Muscle of leg (tissue), 3 donors: ENCODE measurements at regions not wholly inside any gene's neighbourhood (a gene's known extent, or its start where the extent isn't known, plus 50 kb on each side); places are given as distances from the start of the nearest gene placed in this dataset.
"Not testable (repeated sequence)": the region's sequence is repeated elsewhere in the genome, so short reads cannot be mapped to it uniquely, and the experiment has no call there.

ENCODE experiments used
- DNase-seq: peaks from one replicate; pipeline ENCODE4 v3.0.0; 2013
- H3K27ac ChIP-seq: one replicate; pipeline ENCODE4 v1.5.1; 2013; ENCODE audit warnings: mild to moderate bottlenecking, low read length, control low read depth
- H3K27me3 ChIP-seq: one replicate; pipeline ENCODE4 v1.6.1; 2013; ENCODE audit warnings: low read length; ENCODE audit not compliant: control insufficient read depth, insufficient read depth
- H3K36me3 ChIP-seq: one replicate; pipeline ENCODE4 v1.6.1; 2013; ENCODE audit warnings: low read length; ENCODE audit not compliant: control insufficient read depth, insufficient read depth
- H3K4me1 ChIP-seq: one replicate; pipeline ENCODE4 v1.6.1; 2013; ENCODE audit warnings: low read length; ENCODE audit not compliant: control insufficient read depth, insufficient read depth
- H3K4me3 ChIP-seq: one replicate; pipeline ENCODE4 v1.5.1; 2013; ENCODE audit warnings: low read length, control low read depth
- H3K9me3 ChIP-seq: replicated peaks from 2 replicates; pipeline ENCODE4 v1.6.1; 2013; ENCODE audit warnings: low read depth, low read length; ENCODE audit not compliant: control insufficient read depth
- WGBS: methylation state at CpG from one replicate; pipeline ENCODE4 v1.1.5; 2013; ENCODE audit warnings: missing lambda C conversion rate; ENCODE audit not compliant: insufficient coverage; 5-methylcytosine and 5-hydroxymethylcytosine counted together

DNA sequence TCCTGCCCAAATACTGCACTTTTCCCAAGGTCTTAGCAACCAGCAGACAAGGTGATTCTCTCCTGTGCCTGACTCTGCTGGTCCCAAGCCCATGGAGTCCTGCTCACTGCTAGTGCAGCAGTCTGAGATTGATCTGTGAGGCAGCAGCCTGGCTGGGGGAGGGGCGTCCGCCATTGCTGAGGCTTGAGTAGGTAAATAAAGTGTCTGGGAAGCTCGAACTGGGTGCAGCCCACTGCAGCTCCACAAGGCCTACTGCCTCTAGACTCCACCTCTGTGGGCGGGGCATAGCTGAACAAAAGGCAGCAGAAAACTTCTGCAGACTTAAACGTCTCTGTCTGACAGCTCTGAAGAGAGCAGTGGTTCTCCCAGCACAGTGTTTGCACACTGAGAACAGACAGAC is 258.7 kb downstream of the ABCC12 start:
- not testable (repeated sequence) for H3K4me1 ChIP-seq, H3K9me3 ChIP-seq, H3K27me3 ChIP-seq, H3K4me3 ChIP-seq, H3K36me3 ChIP-seq, H3K27ac ChIP-seq, DNase-seq
- 17% methylated on average over 3 of the region's 5 CpGs for WGBS

GRCh38 chr16:47895146-47895545 is 260.6 kb downstream of the ABCC12 start:
- Histone ChIP-seq H3K9me3 (no peaks in the 10 kb centered on the region), H3K4me3 (no peak overlapping the region), H3K36me3 (no peaks in the 10 kb centered on the region), H3K27me3 (no peaks in the 10 kb centered on the region), H3K4me1 (no peaks in the 10 kb centered on the region), H3K27ac (no peak overlapping the region)
- 95% methylated on average over 4 of the region's 10 CpGs for WGBS
- no peak for DNase-seq

GRCh38 chr16:47892999-47893398 is 262.8 kb downstream of the ABCC12 start:
- no peaks in the 10 kb centered on the region for H3K27me3 ChIP-seq
- H3K27ac ChIP-seq = no peak overlapping the region
- H3K9me3 ChIP-seq = no peaks in the 10 kb centered on the region
- H3K36me3 ChIP-seq = no peaks in the 10 kb centered on the region
- DNase-seq = no peak
- WGBS = no CpG with 5 or more reads among the region's 6 CpGs
- H3K4me1 ChIP-seq = no peaks in the 10 kb centered on the region
- H3K4me3 ChIP-seq = no peak overlapping the region

DNA sequence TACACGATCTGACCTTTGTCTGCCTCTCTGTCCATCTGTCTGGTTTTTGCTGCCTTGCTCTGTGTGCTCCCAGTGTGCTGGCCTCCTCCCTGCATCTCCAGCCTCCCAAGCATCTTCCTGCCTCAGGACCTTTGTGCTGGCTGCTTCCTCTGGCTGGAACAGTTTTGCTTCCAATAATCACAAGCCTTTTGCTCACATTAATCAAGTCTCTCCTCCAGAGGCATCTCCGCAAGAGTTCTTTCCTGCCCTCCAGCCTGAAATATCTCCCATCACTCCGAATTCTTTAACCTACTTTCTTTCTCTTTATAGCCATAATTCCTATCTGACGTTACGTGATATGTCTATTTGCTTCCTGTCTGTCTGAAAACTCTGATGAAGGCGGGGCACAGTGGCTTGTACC is 267.1 kb downstream of the ABCC12 start:
- DNase-seq = no peak
- Histone ChIP-seq H3K9me3 (no peaks in the 10 kb centered on the region), H3K36me3 (no peaks in the 10 kb centered on the region), H3K4me1 (no peaks in the 10 kb centered on the region), H3K27me3 (peaks cover 4% of the 10 kb centered on the region), H3K27ac (no peak overlapping the region), H3K4me3 (no peak overlapping the region)
- WGBS = 70% methylated on average over 3 of the region's 6 CpGs

DNA sequence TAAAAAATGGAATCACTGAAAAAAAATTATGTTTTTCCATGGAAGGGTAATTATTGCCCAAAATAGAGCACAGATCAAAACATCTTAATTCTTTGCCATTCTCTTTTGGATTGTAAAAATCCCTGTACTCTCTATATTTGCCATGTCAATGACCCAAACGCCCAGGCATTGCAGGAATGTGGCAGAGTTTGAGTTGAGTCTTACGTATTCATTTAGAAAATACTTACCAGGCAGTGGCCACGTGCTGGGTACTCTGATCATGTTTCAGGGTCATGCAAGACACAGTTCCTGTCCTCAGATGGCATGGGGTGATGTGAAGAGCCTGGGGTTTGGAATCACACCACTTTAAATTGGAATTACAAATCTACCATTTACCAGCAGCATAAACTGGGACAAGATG is 267.7 kb downstream of the ABCC12 start:
- no peaks in the 10 kb centered on the region for H3K36me3 ChIP-seq
- no peak overlapping the region for H3K27ac ChIP-seq
- H3K4me3 ChIP-seq = no peak overlapping the region
- H3K27me3 ChIP-seq = peaks cover 4% of the 10 kb centered on the region
- WGBS = 0% methylated on average over 1 of the region's 3 CpGs
- H3K9me3 ChIP-seq = no peaks in the 10 kb centered on the region
- DNase-seq = no peak
- no peaks in the 10 kb centered on the region for H3K4me1 ChIP-seq

DNA sequence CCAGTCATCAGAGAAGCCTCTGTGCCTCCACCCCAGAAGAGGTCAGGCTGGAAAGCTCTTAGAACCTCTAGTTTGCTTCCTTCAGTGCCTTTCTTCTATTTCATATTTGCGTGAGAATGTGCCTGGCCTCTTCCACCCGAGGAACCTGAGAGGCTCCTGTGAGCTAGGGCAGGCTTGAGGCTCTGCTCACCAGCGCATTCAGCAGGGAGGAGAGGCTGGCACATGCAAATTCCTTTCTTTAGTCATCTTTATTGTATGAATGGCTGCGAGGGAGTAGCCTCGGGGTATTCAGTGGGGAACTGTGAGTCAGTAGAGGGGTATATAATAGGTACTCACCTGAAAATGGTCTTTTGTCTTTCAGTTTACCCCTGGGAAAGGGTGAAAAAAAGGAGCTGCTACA is 268.3 kb downstream of the ABCC12 start:
- H3K36me3 ChIP-seq = no peaks in the 10 kb centered on the region
- H3K27me3 ChIP-seq = peaks cover 4% of the 10 kb centered on the region
- no peak overlapping the region for H3K27ac ChIP-seq
- no peaks in the 10 kb centered on the region for H3K4me1 ChIP-seq
- WGBS = 17% methylated on average over 4 of the region's 5 CpGs
- no peak overlapping the region for H3K4me3 ChIP-seq
- DNase-seq = no peak
- no peaks in the 10 kb centered on the region for H3K9me3 ChIP-seq

- Histone ChIP-seq H3K36me3 (no peaks in the 10 kb centered on the region), H3K27ac (no peak overlapping the region), H3K27me3 (peaks cover 4% of the 10 kb centered on the region), H3K4me3 (no peak overlapping the region), H3K9me3 (no peaks in the 10 kb centered on the region), H3K4me1 (no peaks in the 10 kb centered on the region)
- no peak for DNase-seq
- 9% methylated on average over 6 of the region's 11 CpGs for WGBS
Measured at GRCh38 chr16:47886631-47887415, 269.0 kb downstream of the ABCC12 start.

GRCh38 chr16:47886139-47886538 is 269.7 kb downstream of the ABCC12 start:
- peaks cover 4% of the 10 kb centered on the region for H3K27me3 ChIP-seq
- H3K27ac ChIP-seq = no peak overlapping the region
- no peak for DNase-seq
- no peaks in the 10 kb centered on the region for H3K36me3 ChIP-seq
- H3K4me3 ChIP-seq = no peak overlapping the region
- no peaks in the 10 kb centered on the region for H3K4me1 ChIP-seq
- H3K9me3 ChIP-seq = no peaks in the 10 kb centered on the region
- no CpG with 5 or more reads among the region's 7 CpGs for WGBS

- Histone ChIP-seq H3K4me3 (no peak overlapping the region), H3K27ac (no peak overlapping the region), H3K4me1 (no peaks in the 10 kb centered on the region), H3K9me3 (no peaks in the 10 kb centered on the region), H3K36me3 (no peaks in the 10 kb centered on the region), H3K27me3 (peaks cover 4% of the 10 kb centered on the region)
- no CpG with 5 or more reads among the region's 1 CpG for WGBS
- no peak for DNase-seq
Measured at GRCh38 chr16:47885489-47885888, 270.3 kb downstream of the ABCC12 start.

GRCh38 chr16:47884116-47884725 is 271.6 kb downstream of the ABCC12 start:
- Histone ChIP-seq H3K27me3 (peaks cover 4% of the 10 kb centered on the region), H3K4me3 (no peak overlapping the region), H3K27ac (no peak overlapping the region), H3K9me3 (no peaks in the 10 kb centered on the region), H3K4me1 (no peaks in the 10 kb centered on the region), H3K36me3 (no peaks in the 10 kb centered on the region)
- DNase-seq = no peak
- WGBS = 8% methylated on average over 1 of the region's 2 CpGs
